C4-2B (cell line): ENCODE measurements at regions not wholly inside any gene's neighbourhood (a gene's known extent, or its start where the extent isn't known, plus 50 kb on each side); places are given as distances from the start of the nearest gene placed in this dataset.
"Not testable (repeated sequence)": the region's sequence is repeated elsewhere in the genome, so short reads cannot be mapped to it uniquely, and the experiment has no call there.

ENCODE experiments used
- H3K27ac ChIP-seq: fragments of 450-650 bp; 2 replicates; pipeline ENCODE4 v1.5.1; 2017
- ZFX ChIP-seq: fragments of 450-650 bp; IDR thresholded peaks from 2 replicates; pipeline ENCODE4 v1.6.1; 2017
- TF ChIP-seq, protein P1 (sequence below): fragments of 450-650 bp; conservative IDR thresholded peaks from 2 replicates; pipeline ENCODE4 v1.5.1; 2017; ENCODE audit warnings: mild to moderate bottlenecking

DNA sequence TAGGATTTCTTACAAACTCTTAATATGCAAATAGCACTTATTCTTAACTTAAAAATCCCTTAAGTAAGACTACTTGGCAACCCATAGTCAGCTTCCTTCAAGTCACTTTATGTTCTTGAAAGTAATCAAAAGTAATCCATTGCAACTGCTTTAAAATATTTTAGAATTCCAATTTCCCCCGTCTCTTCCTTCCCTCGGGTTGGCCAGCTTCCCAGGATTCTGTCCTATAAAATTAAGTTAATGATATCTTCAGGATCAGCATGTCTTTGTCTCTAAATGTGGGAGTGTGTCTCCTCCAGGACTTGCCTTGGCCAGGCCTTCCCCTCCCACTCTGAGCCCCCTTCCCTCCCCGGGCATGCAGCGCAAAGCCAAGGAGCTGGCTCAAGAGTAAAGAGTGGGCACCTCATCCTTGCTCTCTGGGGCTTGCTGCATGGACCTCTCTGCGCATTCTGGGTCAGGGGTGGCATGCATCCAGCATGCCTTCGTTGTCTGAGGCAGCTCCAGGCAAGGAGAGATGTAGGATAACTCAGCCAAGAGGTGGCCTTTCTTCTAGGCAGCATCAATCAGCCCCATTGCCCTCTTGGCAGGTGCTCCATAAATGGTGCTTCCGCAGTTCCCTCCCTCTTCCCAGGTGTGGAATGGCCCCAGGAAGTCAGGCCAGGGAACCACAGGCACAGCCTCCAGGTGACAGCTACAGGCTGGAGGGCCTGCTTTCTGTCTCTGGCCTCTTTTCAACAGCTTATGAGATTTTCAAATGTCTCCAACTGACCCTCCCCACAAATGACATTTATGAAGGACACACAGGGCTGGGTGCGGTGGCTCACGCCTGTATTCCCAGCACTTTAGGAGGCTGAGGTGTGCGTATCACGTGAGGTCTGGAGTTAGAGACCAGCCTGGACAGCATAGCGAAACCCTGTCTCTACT, 108.7 kb upstream of the ALDH1A3 start:
- no peak for TF ChIP-seq ZFX
- TF ChIP-seq, protein P1, sequence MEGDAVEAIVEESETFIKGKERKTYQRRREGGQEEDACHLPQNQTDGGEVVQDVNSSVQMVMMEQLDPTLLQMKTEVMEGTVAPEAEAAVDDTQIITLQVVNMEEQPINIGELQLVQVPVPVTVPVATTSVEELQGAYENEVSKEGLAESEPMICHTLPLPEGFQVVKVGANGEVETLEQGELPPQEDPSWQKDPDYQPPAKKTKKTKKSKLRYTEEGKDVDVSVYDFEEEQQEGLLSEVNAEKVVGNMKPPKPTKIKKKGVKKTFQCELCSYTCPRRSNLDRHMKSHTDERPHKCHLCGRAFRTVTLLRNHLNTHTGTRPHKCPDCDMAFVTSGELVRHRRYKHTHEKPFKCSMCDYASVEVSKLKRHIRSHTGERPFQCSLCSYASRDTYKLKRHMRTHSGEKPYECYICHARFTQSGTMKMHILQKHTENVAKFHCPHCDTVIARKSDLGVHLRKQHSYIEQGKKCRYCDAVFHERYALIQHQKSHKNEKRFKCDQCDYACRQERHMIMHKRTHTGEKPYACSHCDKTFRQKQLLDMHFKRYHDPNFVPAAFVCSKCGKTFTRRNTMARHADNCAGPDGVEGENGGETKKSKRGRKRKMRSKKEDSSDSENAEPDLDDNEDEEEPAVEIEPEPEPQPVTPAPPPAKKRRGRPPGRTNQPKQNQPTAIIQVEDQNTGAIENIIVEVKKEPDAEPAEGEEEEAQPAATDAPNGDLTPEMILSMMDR: no peak
- H3K27ac ChIP-seq: peak overlapping the region; percentile 73

- TF ChIP-seq ZFX: no peak
- TF ChIP-seq, protein P1: no peak
- peak overlapping the region; percentile 73 for H3K27ac ChIP-seq
Measured at GRCh38 chr15:100771746-100772145, 107.9 kb upstream of the ALDH1A3 start.

GRCh38 chr15:100772478-100772877, 107.2 kb upstream of the ALDH1A3 start:
- H3K27ac ChIP-seq: peak overlapping the region; percentile 44
- TF ChIP-seq ZFX: no peak
- TF ChIP-seq, protein P1: no peak

DNA sequence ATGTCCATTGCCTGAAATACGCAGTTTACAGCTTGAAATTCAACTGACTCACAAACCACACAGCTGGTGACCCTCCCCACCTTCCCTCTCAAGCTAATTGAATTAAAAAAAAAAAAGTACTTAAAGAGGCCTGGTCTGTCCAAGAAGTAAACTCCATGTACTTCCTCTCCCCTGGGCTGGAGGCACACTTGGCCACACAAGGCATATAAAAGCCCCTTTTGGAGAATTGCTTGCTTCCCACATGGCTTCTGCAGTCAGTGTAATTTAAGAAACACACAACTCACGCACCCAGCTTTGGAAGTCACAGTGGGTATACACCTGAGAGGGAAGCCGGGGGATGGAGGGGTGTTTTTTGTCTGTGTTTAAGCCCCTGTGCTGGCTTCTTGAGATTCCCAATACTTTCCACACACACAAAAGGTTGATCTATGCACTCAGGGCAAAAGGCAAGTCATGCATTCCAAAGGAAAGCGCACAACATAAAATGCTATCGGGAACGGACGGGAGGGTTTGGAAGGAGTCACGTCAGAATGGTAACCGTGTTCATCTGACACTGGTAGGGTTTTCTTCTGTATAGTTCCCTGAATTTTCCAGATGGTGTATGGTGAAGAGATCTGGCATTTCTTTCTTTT, 106.6 kb upstream of the ALDH1A3 start:
- peak overlapping the region; percentile 44; the same call in 1 of the 2 replicates for H3K27ac ChIP-seq
- TF ChIP-seq, protein P1: no peak
- TF ChIP-seq ZFX: no peak

DNA sequence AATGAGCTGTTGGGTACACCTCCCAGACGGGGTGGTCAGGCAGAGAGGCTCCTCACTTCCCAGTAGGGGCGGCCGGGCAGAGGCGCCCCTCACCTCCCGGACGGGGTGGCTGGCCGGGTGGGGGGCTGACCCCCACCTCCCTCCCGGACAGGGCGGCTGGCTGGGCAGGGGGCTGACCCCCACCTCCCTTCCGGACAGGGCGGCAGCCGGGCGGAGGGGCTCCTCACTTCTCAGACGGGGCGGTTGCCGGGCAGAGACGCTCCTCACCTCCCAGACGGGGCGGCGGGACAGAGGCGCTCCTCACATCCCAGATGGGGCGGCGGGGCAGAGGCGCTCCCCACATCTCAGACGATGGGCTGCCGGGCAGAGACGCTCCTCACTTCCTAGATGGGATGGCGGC, 105.6 kb upstream of the ALDH1A3 start:
- H3K27ac ChIP-seq: not testable (repeated sequence)

DNA sequence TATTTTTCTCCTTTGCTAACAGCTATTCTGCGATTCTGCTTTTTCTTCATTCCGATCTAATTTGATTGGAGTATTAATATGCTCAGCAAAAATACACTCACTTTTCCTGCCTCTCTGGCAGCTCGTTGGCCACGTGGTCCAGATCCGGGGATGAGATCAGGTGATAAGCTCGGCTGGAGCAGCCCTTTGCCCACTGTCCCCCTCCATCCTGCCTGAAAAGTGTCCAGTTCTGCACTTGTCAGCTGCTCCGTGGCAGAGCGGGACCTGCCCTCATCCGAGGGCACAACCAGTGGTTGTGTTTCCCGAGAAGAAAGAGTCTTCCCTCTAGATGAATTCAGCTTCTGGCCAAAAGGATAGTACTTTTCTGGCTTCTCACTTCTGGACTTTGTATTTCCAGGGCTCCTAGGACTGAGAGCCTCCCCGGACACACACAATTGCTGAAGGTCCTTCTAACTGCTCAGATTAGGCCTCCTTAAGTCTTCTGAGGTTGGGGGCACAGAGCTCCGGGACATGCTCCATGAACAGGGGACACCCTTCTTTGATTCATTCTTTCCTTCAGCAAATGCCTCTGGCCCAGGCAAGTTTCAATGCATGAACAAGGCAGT, 103.9 kb upstream of the ALDH1A3 start:
- TF ChIP-seq, protein P1: no peak
- no peak for TF ChIP-seq ZFX
- no peak overlapping the region for H3K27ac ChIP-seq

DNA sequence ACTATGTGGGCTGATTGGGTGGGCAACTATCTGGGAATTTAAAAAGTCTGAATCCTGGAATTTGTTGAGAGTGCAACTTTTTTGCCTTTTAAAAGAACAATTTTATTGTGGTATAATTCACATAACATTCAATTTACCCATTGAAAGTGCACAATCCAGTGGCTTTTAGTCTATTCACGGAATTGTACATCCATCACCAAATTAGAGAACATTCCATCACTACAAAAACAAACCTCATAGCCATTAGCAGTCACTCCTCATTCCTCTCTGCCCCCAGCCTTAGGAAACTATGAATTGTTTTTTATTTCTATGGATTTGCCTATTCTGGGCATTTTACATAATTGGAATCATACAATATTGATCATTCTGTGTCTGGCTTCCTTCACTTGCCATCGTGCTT, 101.8 kb upstream of the ALDH1A3 start:
- no peak overlapping the region for H3K27ac ChIP-seq

More for the DNA sequence above, 101.8 kb upstream of the ALDH1A3 start:
- TF ChIP-seq ZFX: no peak
- TF ChIP-seq, protein P1: no peak
